Right lobe of liver (tissue), 6 donors: ENCODE measurements at regions not wholly inside any gene's neighbourhood (a gene's known extent, or its start where the extent isn't known, plus 50 kb on each side); places are given as distances from the start of the nearest gene placed in this dataset.

Experiments used
- ATAC-seq, 4 donors: fragments of 200-7000 bp; cut with Tn5 transposase; one replicate each; pipeline ENCODE4 v1.9.1; 2020; ENCODE audit warnings: mild to moderate bottlenecking in 4 of 4, moderate library complexity in 4 of 4
- DNase-seq, 3 donors: peaks; one replicate each; pipeline ENCODE4 v3.0.0-alpha.2; 2020
- H3K27ac ChIP-seq, 3 donors: fragments of 200-600 bp; one replicate each; pipeline ENCODE4 v1.8.0; 2022
- H3K27me3 ChIP-seq, 2 donors: fragments of 200-600 bp; one replicate each; pipeline ENCODE4 v1.8.0; 2022
- H3K36me3 ChIP-seq, 4 donors: fragments of 200-600 bp; sonication (generic) in 1 of 4; one replicate each; pipeline versions ENCODE4 v1.5.1 to v1.8.0; 2017 to 2022; ENCODE audit warnings: control low read depth in 1 of 4
- H3K4me1 ChIP-seq, 4 donors: fragments of 200-600 bp; sonication (generic) in 1 of 4; one replicate each; pipeline versions ENCODE4 v1.5.1 to v1.8.0; 2017 to 2022; ENCODE audit warnings: control low read depth in 1 of 4
- H3K4me3 ChIP-seq, 3 donors: fragments of 200-600 bp; one replicate each; pipeline ENCODE4 v1.8.0; 2022
- H3K9me3 ChIP-seq, 4 donors: fragments of 200-600 bp; sonication (generic) in 1 of 4; one replicate each; pipeline versions ENCODE4 v1.5.1 to v1.8.0; 2017 to 2022; ENCODE audit warnings: control low read depth in 1 of 4
- POLR2A ChIP-seq: fragments of 450-650 bp; IDR thresholded peaks from one replicate; pipeline ENCODE4 v1.6.1; 2017; ENCODE audit warnings: antibody characterized with exemption, mild to moderate bottlenecking
- WGBS: methylation state at CpG from one replicate; pipeline ENCODE4 v1.1.6; 2018; ENCODE audit warnings: low coverage, low lambda C conversion rate; ENCODE audit not compliant: insufficient coverage; ENCODE audit errors: missing lambda C conversion rate; 5-methylcytosine and 5-hydroxymethylcytosine counted together
- intact Hi-C, 2 donors: fragments of 100-400 bp; cut with DNase I; formaldehyde crosslinking; loops; one replicate each; pipeline versions ENCODE4 v1.11.2 to v1.14.1; 2022
- TF ChIP-seq, protein P1 (sequence below), 4 donors: fragments of 200-600 bp in 3 of 4; fragments of 450-650 bp in 1 of 4; IDR thresholded peaks; one replicate each; pipeline versions ENCODE4 v1.5.1 to v1.8.0; 2016 to 2022; ENCODE audit warnings: antibody characterized with exemption in 4 of 4, mild to moderate bottlenecking in 2 of 4
- donor health status: DM: no; HTN: yes; CAD: no.
- donor health status: DM: no; HTN: no; CAD: no.
- donor health status: DM: no; HTN: no; CAD: no.
- donor health status: DM: no; HTN: yes; CAD: no.
- donor health status: DM: no; HTN: yes; CAD: no.

DNA sequence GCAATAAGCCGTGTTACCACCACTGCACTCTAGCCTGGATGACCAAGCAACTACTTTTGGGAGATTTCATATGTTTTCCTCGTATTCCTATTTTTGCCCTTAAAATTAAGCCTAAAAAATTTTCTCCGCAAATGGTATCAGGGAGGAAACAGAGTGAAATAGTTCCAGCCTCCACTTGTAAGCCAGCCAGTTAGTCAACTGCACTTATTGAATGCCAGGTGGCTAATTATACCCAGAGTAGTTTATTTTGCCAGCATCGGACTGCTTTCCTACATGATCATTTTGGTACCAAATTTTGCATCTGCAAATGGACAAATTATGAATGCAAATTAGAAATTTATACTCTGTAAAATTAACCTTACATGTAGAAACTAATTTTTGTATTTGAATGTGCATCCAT lies 90.2 kb upstream of the ARHGAP28 start:
- H3K27ac ChIP-seq = no peak overlapping the region
- no peaks in the 10 kb centered on the region for H3K36me3 ChIP-seq
- intact Hi-C loops = no loop called here
- H3K4me1 ChIP-seq = no peaks in the 10 kb centered on the region
- TF ChIP-seq, protein P1, sequence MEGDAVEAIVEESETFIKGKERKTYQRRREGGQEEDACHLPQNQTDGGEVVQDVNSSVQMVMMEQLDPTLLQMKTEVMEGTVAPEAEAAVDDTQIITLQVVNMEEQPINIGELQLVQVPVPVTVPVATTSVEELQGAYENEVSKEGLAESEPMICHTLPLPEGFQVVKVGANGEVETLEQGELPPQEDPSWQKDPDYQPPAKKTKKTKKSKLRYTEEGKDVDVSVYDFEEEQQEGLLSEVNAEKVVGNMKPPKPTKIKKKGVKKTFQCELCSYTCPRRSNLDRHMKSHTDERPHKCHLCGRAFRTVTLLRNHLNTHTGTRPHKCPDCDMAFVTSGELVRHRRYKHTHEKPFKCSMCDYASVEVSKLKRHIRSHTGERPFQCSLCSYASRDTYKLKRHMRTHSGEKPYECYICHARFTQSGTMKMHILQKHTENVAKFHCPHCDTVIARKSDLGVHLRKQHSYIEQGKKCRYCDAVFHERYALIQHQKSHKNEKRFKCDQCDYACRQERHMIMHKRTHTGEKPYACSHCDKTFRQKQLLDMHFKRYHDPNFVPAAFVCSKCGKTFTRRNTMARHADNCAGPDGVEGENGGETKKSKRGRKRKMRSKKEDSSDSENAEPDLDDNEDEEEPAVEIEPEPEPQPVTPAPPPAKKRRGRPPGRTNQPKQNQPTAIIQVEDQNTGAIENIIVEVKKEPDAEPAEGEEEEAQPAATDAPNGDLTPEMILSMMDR (IDR thresholded peaks at IDR 0.05) = no peak
- TF ChIP-seq POLR2A = no peak
- DNase-seq = no peak
- 60% methylated on average over 3 of the region's 4 CpGs for WGBS
- H3K4me3 ChIP-seq = no peak overlapping the region
- no peaks in the 10 kb centered on the region for H3K27me3 ChIP-seq
- H3K9me3 ChIP-seq = no peaks in the 10 kb centered on the region
- ATAC-seq = no peak

DNA sequence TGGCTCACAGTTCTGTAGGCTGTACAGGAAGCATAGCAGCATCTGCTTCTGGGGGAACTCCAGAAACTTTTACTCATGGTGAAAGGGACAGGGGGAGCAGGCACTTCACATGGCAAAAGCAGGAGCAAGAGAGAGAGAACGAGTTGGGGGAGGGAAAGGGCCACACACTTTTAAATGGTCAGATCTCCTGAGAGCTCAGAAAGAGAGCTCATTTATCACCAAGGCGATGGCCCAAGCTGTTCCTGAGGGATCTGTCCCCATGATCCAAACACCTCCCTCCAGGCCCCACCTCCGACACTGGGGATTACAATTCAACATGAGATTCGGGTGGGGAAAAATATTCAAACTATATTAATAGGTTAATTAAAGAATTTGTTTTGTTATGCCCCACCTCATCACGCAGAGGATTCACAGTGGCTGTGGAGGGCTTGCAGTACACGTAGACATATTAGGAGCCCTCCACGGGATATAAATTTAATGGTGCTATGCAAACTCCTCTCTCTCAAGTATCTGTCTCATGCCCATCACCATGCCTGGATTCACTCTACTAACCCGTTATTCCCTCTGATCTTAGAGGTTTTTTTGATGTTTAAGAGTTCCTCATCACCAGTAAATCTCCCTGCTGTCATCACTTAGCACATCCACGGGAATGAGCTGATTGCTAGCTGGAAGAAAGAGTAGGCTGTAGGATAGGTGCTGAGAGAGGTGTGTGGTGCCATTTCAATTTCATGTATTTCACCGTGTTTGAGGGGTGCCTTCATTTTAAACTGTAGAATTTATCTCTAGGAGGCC lies 84.5 kb upstream of the ARHGAP28 start:
- no peak for TF ChIP-seq POLR2A
- TF ChIP-seq, protein P1 (IDR thresholded peaks at IDR 0.05) = no peak
- ATAC-seq (no peak), DNase-seq (no peak)
- Histone ChIP-seq H3K4me1 (no peaks in the 10 kb centered on the region), H3K27me3 (no peaks in the 10 kb centered on the region), H3K27ac (no peak overlapping the region), H3K36me3 (no peaks in the 10 kb centered on the region), H3K9me3 (no peaks in the 10 kb centered on the region), H3K4me3 (no peak overlapping the region)
- WGBS = 37% methylated on average over 9 of the region's 10 CpGs
- intact Hi-C loops = no loop called here

DNA sequence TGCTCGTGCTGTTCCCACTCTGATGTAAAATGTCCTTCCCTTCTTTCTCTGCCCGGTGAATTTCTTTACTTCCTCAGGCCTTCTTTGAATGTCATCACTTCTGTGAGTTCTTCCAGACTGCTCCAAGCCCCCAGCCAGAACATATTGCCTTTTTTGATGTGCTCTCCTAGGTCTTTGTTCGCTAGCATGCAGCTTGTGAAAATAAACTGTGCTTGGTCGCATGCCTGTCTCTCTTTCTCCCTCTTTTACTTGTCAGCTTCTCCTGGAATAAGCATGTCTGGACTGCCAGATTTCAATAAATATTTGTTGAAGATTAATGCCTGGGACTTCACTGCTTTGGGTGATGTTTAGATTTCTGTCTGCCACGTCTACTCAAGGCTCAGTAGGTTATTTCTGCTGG lies 82.7 kb upstream of the ARHGAP28 start:
- Histone ChIP-seq H3K9me3 (no peaks in the 10 kb centered on the region), H3K4me1 (no peaks in the 10 kb centered on the region), H3K27ac (no peak overlapping the region), H3K36me3 (no peaks in the 10 kb centered on the region), H3K27me3 (no peaks in the 10 kb centered on the region), H3K4me3 (no peak overlapping the region)
- DNase-seq (no peak), ATAC-seq (no peak)
- TF ChIP-seq, protein P1 (IDR thresholded peaks at IDR 0.05) = no peak
- TF ChIP-seq POLR2A = no peak
- 39% methylated on average over 5 of the region's 5 CpGs for WGBS
- intact Hi-C loops = no loop called here

DNA sequence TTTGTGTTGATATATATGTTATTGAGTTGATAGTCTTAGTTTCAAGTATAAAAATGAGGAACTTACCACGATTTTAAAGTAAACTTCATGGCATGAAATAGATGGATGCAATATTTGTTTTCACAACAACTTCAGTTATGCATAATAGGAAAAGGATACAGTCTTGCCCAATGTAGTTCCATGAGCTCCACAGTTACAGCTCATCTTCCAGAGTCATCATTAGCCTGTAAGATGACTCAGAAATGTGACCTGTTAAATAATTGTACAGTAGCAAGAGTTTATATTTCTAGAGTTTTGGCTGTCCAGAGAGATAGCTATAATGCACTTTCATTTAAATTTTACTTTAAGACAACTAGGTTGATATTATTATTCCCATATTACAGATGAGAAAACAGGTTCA lies 80.9 kb upstream of the ARHGAP28 start:
- TF ChIP-seq, protein P1 (IDR thresholded peaks at IDR 0.05) = no peak
- TF ChIP-seq POLR2A = no peak
- DNase-seq (no peak), ATAC-seq (no peak)
- Histone ChIP-seq H3K27me3 (no peaks in the 10 kb centered on the region), H3K9me3 (no peaks in the 10 kb centered on the region), H3K27ac (no peak overlapping the region), H3K4me1 (no peaks in the 10 kb centered on the region), H3K36me3 (no peaks in the 10 kb centered on the region), H3K4me3 (no peak overlapping the region)
- WGBS = 26% methylated on average over 1 of the region's 1 CpG
- intact Hi-C loops = no loop called here
